Type B pancreatic cell (in vitro differentiated cells): ENCODE measurements at regions not wholly inside any gene's neighbourhood (a gene's known extent, or its start where the extent isn't known, plus 50 kb on each side); places are given as distances from the start of the nearest gene placed in this dataset.

Source experiments
- DNase-seq: peaks from one replicate; pipeline ENCODE4 v3.0.0; 2021; ENCODE audit warnings: mixed read lengths; ENCODE audit not compliant: unreplicated experiment; ENCODE audit errors: extremely low spot score
- H3K27ac Mint-ChIP-seq: 2 replicates; pipeline ENCODE4 v1.8.0; 2021; ENCODE audit warnings: mild to moderate bottlenecking, mixed read lengths
- H3K27me3 Mint-ChIP-seq: 2 replicates; pipeline ENCODE4 v1.8.0; 2021; ENCODE audit warnings: mixed read lengths
- H3K36me3 Mint-ChIP-seq: 2 replicates; pipeline ENCODE4 v1.8.0; 2021; ENCODE audit warnings: mixed read lengths
- H3K4me1 Mint-ChIP-seq: one replicate; pipeline ENCODE4 v1.8.0; 2021; ENCODE audit warnings: mixed read lengths; ENCODE audit not compliant: unreplicated experiment
- H3K4me3 Mint-ChIP-seq: 2 replicates; pipeline ENCODE4 v1.8.0; 2021; ENCODE audit warnings: mild to moderate bottlenecking, mixed read lengths
- H3K9me3 Mint-ChIP-seq: 2 replicates; pipeline ENCODE4 v1.8.0; 2021; ENCODE audit warnings: mixed read lengths
- TF ChIP-seq, protein P1 (sequence below): fragments of 200-600 bp; sonication (generic); conservative IDR thresholded peaks from 2 replicates; pipeline ENCODE4 v1.5.0; 2021; ENCODE audit warnings: antibody characterized with exemption, mild to moderate bottlenecking

DNA sequence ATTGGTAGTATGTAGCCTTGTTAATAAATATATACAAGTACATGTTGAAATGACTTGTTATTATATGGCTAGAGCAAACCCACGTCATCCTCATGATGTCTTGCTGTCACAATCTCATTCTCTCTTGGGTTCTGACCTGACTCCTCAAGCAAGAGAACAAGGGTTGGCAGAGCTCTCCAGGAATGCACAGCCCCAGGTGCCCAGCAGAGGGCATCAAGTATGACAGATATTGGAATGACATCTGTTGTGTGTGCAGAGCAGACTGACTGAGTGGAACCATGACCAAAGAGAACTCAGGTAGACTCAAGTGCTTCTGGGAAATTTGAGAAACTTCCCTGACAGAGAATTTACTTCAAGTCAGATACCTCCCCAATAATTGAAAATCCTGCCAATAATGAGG is 90.6 kb downstream of the PAX1 start:
- H3K27me3 Mint-ChIP-seq, result peaks cover 18% of the 10 kb centered on the region
- no peaks in the 10 kb centered on the region for H3K36me3 Mint-ChIP-seq
- no peaks in the 10 kb centered on the region for H3K4me1 Mint-ChIP-seq
- no peak overlapping the region for H3K27ac Mint-ChIP-seq
- TF ChIP-seq, protein P1, sequence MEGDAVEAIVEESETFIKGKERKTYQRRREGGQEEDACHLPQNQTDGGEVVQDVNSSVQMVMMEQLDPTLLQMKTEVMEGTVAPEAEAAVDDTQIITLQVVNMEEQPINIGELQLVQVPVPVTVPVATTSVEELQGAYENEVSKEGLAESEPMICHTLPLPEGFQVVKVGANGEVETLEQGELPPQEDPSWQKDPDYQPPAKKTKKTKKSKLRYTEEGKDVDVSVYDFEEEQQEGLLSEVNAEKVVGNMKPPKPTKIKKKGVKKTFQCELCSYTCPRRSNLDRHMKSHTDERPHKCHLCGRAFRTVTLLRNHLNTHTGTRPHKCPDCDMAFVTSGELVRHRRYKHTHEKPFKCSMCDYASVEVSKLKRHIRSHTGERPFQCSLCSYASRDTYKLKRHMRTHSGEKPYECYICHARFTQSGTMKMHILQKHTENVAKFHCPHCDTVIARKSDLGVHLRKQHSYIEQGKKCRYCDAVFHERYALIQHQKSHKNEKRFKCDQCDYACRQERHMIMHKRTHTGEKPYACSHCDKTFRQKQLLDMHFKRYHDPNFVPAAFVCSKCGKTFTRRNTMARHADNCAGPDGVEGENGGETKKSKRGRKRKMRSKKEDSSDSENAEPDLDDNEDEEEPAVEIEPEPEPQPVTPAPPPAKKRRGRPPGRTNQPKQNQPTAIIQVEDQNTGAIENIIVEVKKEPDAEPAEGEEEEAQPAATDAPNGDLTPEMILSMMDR, result peak; percentile 41
- H3K4me3 Mint-ChIP-seq, result no peak overlapping the region
- peaks cover 4% of the 10 kb centered on the region for H3K9me3 Mint-ChIP-seq
- DNase-seq, result no peak

DNA sequence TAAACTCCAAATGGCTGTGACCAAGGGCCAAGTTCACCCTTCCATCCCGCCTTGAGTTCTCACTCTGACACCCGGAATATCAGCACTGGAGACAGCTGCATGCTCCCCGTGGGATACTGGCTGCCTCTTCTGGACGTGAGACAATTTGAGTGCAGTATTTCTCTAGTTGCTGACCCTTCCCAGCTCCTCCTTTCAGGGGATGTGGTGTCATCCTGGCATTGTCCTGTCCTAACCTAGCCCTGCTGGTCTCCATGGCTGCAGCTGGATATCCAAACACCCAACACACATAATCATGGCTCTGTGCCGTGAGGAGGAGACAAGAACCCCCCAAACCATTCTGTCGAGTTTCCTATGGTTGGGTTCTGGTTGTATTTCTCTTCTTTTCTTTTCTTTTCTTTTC is 82.6 kb downstream of the PAX1 start:
- no peak for DNase-seq
- H3K9me3 Mint-ChIP-seq, result no peaks in the 10 kb centered on the region
- H3K4me3 Mint-ChIP-seq, result no peak overlapping the region
- H3K36me3 Mint-ChIP-seq, result no peaks in the 10 kb centered on the region
- peaks cover 12% of the 10 kb centered on the region for H3K27me3 Mint-ChIP-seq
- TF ChIP-seq, protein P1, result no peak
- no peak overlapping the region for H3K27ac Mint-ChIP-seq
- no peaks in the 10 kb centered on the region for H3K4me1 Mint-ChIP-seq

DNA sequence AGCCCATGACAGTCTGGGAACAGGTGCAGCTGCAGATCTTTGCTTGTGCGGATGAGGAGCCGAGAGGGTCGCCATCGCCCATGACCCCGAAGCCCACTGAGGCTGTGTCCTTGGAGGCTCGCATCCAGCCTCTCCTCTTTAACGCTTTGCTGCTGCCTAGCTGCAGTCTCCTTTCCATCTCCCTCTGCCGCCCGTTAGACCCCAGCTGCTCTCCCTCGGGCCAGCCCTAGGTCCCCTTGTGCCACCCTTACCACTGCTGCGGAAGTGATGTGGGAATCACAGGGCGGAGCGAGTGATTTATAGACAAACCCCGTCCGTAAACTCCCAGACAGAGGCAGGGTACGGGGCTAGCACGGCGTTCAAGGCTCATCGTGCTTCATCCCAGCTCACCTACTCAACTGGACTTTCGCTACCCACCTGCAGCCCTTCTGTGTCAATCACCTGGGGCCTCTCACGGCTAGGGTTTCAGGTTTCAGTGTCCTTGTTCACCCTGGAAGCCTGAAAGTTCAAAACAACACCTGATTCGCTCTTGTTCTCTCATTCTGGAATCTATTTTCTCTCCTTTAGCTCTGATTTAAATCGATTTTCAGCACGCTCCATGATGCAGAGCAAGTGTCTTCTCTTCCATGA is 76.1 kb downstream of the PAX1 start:
- no peak overlapping the region for H3K27ac Mint-ChIP-seq
- TF ChIP-seq, protein P1, result no peak
- no peak overlapping the region for H3K4me3 Mint-ChIP-seq
- H3K9me3 Mint-ChIP-seq, result no peaks in the 10 kb centered on the region
- peaks cover 22% of the 10 kb centered on the region for H3K27me3 Mint-ChIP-seq
- no peaks in the 10 kb centered on the region for H3K4me1 Mint-ChIP-seq
- H3K36me3 Mint-ChIP-seq, result no peaks in the 10 kb centered on the region
- DNase-seq, result no peak

DNA sequence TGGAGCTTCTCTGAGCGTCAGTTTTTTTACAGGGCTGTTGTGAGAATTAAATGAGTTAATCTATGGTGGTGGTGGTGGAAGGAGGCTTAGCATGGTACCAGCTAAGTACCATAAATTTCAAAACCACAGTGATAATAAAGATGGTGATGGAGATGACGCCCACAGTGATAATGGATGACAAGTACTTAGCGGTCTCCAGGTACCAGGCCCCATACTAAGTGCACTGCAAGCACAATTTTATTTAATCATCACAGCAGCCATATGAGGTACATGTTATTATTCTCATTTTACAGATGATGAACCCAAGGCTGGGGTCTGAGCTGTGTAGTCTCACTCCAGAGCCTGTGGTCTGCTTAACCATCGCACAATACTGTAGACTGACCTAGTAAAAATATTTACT is 75.1 kb downstream of the PAX1 start:
- TF ChIP-seq, protein P1, result no peak
- DNase-seq, result no peak
- Mint-ChIP-seq H3K4me1 (no peaks in the 10 kb centered on the region), H3K27me3 (peaks cover 18% of the 10 kb centered on the region), H3K27ac (no peak overlapping the region), H3K4me3 (no peak overlapping the region), H3K36me3 (no peaks in the 10 kb centered on the region), H3K9me3 (no peaks in the 10 kb centered on the region)
